ENCODE measurements at regions not wholly inside any gene's neighbourhood (a gene's known extent, or its start where the extent isn't known, plus 50 kb on each side); places are given as distances from the start of the nearest gene placed in this dataset.
"Not testable (repeated sequence)": the region's sequence is repeated elsewhere in the genome, so short reads cannot be mapped to it uniquely, and the experiment has no call there.

DNA sequence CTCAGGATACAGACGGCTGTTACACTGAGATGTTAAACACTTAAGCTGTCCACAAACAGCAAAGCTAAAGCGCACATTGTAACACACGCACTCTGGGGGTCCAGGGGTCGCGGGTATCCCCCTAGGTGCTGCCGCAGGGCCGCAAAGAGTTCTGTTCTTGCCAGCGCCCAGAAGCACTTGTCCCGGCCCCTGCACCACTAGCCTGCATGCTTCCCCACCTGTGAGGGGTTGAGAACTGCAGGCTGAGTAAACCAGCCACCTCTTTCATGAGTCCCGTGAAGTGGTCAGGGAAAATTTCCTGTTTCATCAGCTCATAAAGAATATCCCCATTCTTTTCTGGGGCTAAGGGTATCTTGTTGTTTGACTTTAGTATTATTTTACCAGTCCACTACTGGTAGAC, 154.4 kb upstream of the FBXL17 start:
- H3K4me3 Mint-ChIP-seq, result no peak overlapping the region
- DNase-seq, result no peak
- ChIA-PET CTCF (no interaction called here), POLR2A (no interaction called here)
- peaks cover 4% of the 10 kb centered on the region for H3K27me3 Mint-ChIP-seq
- no peaks in the 10 kb centered on the region for H3K36me3 Mint-ChIP-seq
- no peaks in the 10 kb centered on the region for H3K9me3 Mint-ChIP-seq
- H3K27ac Mint-ChIP-seq, result no peak overlapping the region
- no peaks in the 10 kb centered on the region for H3K4me1 Mint-ChIP-seq (ENCODE audit: low read depth)
- intact Hi-C loops (cut with micrococcal nuclease), result no loop called here

DNA sequence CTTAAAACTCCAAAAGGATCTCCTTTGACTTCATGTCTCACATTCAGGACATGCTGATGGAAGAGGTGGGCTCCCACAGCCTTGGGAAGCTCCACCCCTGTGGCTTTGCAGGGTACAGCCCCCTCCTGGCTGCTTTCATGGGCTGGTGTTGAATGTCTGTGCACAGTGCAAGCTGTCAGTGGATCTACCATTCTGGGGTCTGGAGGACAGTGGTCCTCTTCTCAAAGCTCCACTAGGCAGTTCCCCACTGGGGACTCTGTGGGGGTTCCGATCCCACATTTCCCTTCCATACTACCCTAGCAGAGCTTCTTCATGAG, 150.2 kb upstream of the FBXL17 start:
- DNase-seq; intact Hi-C loops (cut with micrococcal nuclease); POLR2A ChIA-PET: not testable (repeated sequence)

DNA sequence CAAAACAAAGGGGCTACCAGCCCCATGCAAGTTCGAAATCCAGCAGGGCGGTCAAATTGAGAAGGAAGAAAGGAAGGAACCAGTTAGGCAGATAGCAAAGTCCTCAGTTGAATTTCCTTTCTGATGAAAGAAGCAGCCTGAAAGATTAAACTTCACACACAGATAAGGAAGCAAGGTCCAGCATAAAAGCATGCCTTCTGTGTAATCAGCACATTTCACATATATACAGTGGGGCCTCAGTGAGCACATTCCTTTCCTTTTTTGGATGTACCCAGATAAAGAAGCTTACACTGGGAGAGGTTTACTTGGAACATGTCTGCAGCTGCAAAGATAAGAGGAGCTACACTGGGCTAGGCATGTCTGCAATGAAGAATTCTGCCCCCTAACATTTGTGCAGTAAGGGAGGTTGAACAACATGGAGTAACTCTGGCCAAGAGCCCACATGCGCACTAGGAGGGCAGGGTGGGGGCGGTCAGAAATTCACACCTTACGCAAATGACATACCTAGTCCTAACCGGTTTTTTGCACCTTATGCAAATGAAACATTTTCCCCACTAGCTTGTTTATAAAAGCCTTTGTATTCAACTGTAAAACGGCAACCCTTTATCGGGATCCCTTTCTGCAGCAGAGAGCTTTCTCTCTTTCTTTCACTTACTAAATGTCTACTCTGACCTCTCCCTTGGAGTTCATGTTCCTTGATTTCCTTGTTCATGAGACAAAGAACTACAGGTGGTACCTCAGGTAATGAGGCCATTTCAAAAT, 149.7 kb upstream of the FBXL17 start:
- Mint-ChIP-seq H3K4me3 (no peak overlapping the region), H3K27ac (no peak overlapping the region), H3K36me3 (no peaks in the 10 kb centered on the region), H3K4me1 (ENCODE audit: low read depth) (no peaks in the 10 kb centered on the region), H3K27me3 (peaks cover 14% of the 10 kb centered on the region), H3K9me3 (peaks cover 8% of the 10 kb centered on the region)
- DNase-seq, result no peak
- ChIA-PET POLR2A (no interaction called here), CTCF (no interaction called here)
- intact Hi-C loops (cut with micrococcal nuclease), result no loop called here

More for the DNA sequence above, 150.2 kb upstream of the FBXL17 start:
- CTCF ChIA-PET; H3K36me3 Mint-ChIP-seq; H3K9me3 Mint-ChIP-seq; H3K27ac Mint-ChIP-seq; H3K4me3 Mint-ChIP-seq; H3K4me1 Mint-ChIP-seq (ENCODE audit: low read depth): not testable (repeated sequence)
- H3K27me3 Mint-ChIP-seq, result peaks cover 14% of the 10 kb centered on the region

DNA sequence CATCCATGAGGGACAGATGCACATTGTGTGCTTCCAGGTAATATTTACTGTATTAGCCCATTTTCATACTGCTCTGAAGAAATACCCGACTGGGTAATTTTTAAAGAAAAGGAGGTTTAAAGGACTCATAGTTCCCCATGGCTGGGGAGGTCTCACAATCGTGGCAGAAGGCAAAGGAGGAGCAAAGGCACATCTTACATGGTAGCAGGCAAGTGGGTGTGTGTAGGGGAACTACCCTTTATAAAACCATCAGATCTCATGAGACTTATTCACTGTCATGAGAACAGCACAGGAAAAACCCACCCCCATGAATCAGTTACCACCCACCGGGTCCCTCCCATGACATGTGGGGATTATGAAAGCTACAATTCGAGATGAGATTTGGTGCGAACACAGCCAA, 148.8 kb upstream of the FBXL17 start:
- intact Hi-C loops (cut with micrococcal nuclease), result no loop called here
- H3K27ac Mint-ChIP-seq, result no peak overlapping the region
- DNase-seq, result no peak
- peaks cover 16% of the 10 kb centered on the region for H3K27me3 Mint-ChIP-seq
- POLR2A ChIA-PET, result no interaction called here
- peaks cover 5% of the 10 kb centered on the region for H3K36me3 Mint-ChIP-seq
- no peaks in the 10 kb centered on the region for H3K4me1 Mint-ChIP-seq (ENCODE audit: low read depth)
- H3K9me3 Mint-ChIP-seq, result peaks cover 16% of the 10 kb centered on the region
- H3K4me3 Mint-ChIP-seq, result no peak overlapping the region
- CTCF ChIA-PET, result no interaction called here

DNA sequence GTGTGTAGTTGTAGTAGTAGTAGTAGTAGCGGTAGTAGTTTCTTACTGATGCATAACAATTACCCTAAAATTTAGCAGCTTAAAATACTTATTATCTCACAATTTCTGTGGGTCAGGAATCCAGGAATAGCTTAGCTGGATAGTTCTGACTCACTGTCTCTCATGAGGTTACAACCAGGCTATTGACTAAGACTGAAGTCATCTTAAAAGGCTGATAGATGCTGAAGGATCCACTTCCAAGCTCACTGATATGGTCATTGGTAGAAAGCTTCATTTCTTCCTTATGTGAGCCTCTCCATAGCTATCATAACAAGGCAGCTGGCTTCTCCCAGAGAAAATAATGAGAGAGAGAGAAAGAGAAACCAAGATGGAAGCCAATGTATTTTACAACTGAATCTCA, 147.5 kb upstream of the FBXL17 start:
- Mint-ChIP-seq H3K4me3 (no peak overlapping the region), H3K9me3 (peaks cover 18% of the 10 kb centered on the region), H3K27me3 (peaks cover 16% of the 10 kb centered on the region), H3K36me3 (peaks cover 5% of the 10 kb centered on the region), H3K27ac (no peak overlapping the region), H3K4me1 (ENCODE audit: low read depth) (no peaks in the 10 kb centered on the region)
- POLR2A ChIA-PET, result no interaction called here
- intact Hi-C loops (cut with micrococcal nuclease), result no loop called here
- CTCF ChIA-PET, result no interaction called here
- no peak for DNase-seq

DNA sequence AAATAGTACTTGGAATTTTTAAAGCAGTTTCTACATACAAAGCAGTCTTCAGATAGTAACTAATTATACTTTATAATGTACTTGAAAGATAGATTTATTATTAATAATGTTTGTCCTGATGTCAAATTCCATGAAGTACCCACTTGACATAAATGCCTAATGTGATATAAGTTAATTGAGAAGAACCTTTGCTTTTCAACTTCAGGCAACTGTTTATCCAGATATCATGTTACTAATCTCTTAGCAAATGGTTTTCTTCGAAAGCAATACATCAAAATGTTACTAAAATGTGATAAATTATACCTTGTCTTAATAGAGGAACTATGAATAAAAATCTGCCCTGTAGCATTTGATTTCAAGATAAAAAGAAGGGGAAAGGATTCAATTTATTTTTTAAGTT, 146.8 kb upstream of the FBXL17 start:
- H3K36me3 Mint-ChIP-seq, result peaks cover 5% of the 10 kb centered on the region
- ChIA-PET POLR2A (no interaction called here), CTCF (no interaction called here)
- no peaks in the 10 kb centered on the region for H3K4me1 Mint-ChIP-seq (ENCODE audit: low read depth)
- peaks cover 18% of the 10 kb centered on the region for H3K9me3 Mint-ChIP-seq
- peaks cover 19% of the 10 kb centered on the region for H3K27me3 Mint-ChIP-seq
- no peak overlapping the region for H3K4me3 Mint-ChIP-seq
- DNase-seq, result no peak
- H3K27ac Mint-ChIP-seq, result no peak overlapping the region
- intact Hi-C loops (cut with micrococcal nuclease), result no loop called here

DNA sequence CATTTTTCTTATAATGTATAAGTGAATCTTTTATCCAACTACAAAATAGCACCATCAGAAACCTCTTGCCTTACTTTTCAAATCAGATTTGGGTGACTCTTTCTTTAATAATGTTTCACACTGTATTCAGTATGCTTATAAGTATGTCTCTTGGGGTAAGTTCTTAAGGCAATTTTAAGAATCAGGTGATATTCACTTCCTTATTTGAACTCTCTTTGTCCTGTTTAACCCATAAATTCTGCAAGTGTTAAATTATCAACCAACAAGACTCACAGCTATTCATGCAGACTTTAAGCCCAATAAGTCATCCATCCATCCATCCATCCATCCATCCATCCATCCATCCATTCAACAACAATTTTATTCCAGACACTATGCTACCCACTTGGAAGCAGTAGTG, 142.7 kb upstream of the FBXL17 start:
- Mint-ChIP-seq H3K27me3 (peaks cover 16% of the 10 kb centered on the region), H3K27ac (no peak overlapping the region), H3K9me3 (peaks cover 18% of the 10 kb centered on the region), H3K4me3 (no peak overlapping the region), H3K36me3 (peaks cover 5% of the 10 kb centered on the region), H3K4me1 (ENCODE audit: low read depth) (no peaks in the 10 kb centered on the region)
- ChIA-PET POLR2A (no interaction called here), CTCF (interaction anchor here (1.9 kb wide), 1 partner anchor 264 kb away, joined by 5 read pairs; no protein-coding TSS in a partner anchor)
- DNase-seq, result no peak
- intact Hi-C loops (cut with micrococcal nuclease), result loop anchor here (5.0 kb wide), 2 partner anchors 953 to 1163 kb away; partner anchors contain the start of gene MAN2A1

DNA sequence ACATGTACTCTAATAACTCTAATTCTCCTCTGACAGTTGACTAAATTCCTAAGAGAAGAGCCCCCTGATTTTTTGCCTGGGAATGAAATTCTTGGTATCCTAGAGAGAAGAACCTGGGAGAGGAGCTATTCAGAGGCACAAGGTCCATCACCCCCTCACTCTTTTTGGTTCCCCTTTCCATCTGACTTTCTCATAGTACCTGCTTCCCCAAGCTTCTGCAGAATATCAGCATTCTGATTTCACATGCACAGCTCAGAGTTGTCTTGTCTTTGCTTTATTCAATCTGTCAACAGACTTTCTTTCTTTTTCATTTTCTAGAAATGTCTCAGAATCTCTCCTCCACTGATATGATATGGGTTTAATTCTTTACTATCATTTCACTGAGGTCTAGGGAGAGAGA, 141.5 kb upstream of the FBXL17 start:
- no peak overlapping the region for H3K4me3 Mint-ChIP-seq
- H3K27ac Mint-ChIP-seq, result no peak overlapping the region
- H3K36me3 Mint-ChIP-seq, result peaks cover 5% of the 10 kb centered on the region
- intact Hi-C loops (cut with micrococcal nuclease), result loop anchor here (5.0 kb wide), 2 partner anchors 954 to 1164 kb away; partner anchors contain the start of gene MAN2A1
- POLR2A ChIA-PET, result no interaction called here
- no peak for DNase-seq
- peaks cover 18% of the 10 kb centered on the region for H3K9me3 Mint-ChIP-seq
- no peaks in the 10 kb centered on the region for H3K4me1 Mint-ChIP-seq (ENCODE audit: low read depth)
- peaks cover 9% of the 10 kb centered on the region for H3K27me3 Mint-ChIP-seq
- CTCF ChIA-PET, result interaction anchor here (0.6 to 1.9 kb wide), 2 partner anchors 263 to 505 kb away, joined by 3 to 5 read pairs; no protein-coding TSS in a partner anchor

DNA sequence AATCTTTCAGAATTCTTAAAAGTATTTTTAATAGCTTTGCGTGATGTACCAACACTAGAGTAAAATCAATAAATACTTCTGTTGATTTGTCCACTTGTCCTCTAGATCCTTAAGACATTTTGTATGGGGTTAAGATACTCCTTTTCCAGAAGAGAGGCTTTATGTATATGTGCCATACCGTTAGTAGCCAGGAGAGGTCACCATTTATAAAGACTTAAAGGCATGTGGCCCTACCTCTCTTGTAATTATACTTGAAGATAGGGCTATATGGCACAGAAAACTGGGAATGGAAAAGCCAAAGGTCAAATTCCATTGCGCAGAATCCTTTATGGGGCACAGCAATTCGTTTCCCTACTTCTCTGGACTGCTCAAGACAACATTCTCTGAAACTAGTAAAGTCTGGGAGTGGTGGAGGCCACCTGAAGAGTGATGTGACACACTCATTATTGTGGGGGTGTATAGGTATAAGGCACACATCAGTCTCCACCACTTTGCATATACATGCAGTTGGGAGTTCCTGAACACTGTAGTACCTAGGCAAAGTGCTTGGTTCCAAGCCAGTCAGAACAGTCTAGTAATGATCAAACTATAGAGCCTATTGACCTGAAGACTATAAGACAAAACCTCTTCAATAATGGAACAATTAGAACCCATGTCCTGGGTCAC, 140.1 kb upstream of the FBXL17 start:
- Mint-ChIP-seq H3K27ac (no peak overlapping the region), H3K36me3 (peaks cover 5% of the 10 kb centered on the region), H3K4me3 (no peak overlapping the region), H3K27me3 (peaks cover 5% of the 10 kb centered on the region), H3K9me3 (peaks cover 13% of the 10 kb centered on the region), H3K4me1 (ENCODE audit: low read depth) (no peaks in the 10 kb centered on the region)
- intact Hi-C loops (cut with micrococcal nuclease), result loop anchor here (5.0 kb wide), 2 partner anchors 955 to 1165 kb away; partner anchors contain the start of gene MAN2A1
- ChIA-PET CTCF (no interaction called here), POLR2A (no interaction called here)
- DNase-seq, result no peak

DNA sequence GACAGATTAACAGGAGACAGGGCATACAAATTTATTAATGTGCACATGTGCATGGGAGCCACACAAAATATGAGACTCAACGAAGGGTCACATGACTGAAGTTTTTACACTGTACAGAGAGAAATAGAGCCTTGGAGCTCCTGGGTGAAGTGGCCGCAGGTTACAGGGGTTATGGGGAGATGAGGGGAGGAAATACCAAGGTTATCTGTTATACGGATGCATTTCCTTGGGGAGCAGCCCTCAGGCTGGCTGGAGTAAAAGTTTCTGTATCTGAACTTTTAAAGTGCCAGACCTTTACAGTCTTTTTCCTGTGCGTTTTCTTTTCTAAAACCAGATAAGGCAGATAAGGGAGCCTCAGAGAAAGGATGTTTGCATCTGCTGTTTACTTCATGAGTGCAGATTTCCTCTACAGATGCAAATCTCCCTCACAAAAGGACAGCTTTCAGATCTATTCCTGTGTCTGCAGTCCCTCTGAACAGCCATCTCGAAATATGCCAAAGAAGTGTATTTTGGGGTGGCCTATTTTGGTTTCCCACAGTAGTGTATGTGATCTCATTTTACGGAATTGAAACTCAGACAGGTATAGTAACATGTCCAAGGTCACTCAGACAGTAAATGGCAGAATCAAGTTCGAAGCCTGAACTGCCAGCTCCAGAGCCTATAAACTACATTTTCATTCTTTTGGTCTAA, 139.3 kb upstream of the FBXL17 start:
- peaks cover 6% of the 10 kb centered on the region for H3K9me3 Mint-ChIP-seq
- ChIA-PET CTCF (no interaction called here), POLR2A (no interaction called here)

DNA sequence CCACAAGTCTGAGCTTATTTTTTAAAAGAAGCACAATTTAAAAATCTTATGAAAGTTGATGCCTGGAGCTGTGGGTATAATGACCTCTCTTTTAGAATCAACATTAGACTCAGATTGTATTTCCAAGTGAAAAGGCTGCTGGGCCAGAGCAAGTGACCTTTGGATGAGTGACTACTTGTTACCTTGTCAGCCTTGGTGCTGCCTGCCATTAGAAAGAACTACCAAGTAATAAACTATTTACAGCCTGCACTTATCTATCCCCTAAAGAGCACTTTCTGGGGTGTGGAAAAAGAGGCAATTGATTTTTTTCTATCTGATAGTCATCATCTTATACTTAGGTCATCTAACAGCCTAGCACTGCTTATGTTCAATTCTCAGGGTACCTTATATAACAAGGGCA, 134.9 kb upstream of the FBXL17 start:
- Mint-ChIP-seq H3K9me3 (no peaks in the 10 kb centered on the region), H3K27me3 (peaks cover 4% of the 10 kb centered on the region), H3K4me3 (no peak overlapping the region), H3K36me3 (no peaks in the 10 kb centered on the region), H3K4me1 (ENCODE audit: low read depth) (no peaks in the 10 kb centered on the region), H3K27ac (no peak overlapping the region)
- no peak for DNase-seq
- POLR2A ChIA-PET, result no interaction called here
- CTCF ChIA-PET, result no interaction called here
- intact Hi-C loops (cut with micrococcal nuclease), result no loop called here

More for the DNA sequence above, 139.3 kb upstream of the FBXL17 start:
- Mint-ChIP-seq H3K4me1 (ENCODE audit: low read depth) (no peaks in the 10 kb centered on the region), H3K27ac (no peak overlapping the region), H3K36me3 (peaks cover 1% of the 10 kb centered on the region), H3K27me3 (peaks cover 2% of the 10 kb centered on the region), H3K4me3 (no peak overlapping the region)
- no peak for DNase-seq
- intact Hi-C loops (cut with micrococcal nuclease), result loop anchor here (5.0 kb wide), 2 partner anchors 956 to 1166 kb away; partner anchors contain the start of gene MAN2A1

DNA sequence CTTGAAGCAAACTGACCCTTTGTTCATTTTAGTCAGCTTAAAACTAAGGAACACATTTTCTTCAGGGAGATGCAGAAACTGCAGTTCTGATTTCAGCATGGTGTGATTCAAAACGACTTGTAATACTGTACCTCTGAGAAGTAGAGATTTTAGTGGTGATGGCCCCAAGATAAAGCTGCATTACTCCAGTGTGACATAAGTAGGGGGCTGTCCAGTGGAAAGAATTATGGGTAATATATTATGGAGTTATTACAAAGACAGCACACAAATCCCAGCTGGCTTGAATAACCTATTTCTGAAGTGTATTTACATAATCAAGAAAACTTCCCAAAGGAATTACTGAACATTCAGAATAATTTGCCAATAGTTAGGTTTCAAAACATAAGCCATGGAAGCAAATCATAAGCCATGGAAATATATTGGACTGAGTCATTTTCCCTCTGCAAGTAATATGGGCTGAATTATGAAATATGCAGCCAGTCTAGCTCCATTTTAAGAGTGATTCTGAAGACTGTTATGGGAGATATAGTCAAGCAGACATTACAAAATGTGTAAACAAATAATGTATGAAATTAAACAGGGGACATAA, 133.7 kb upstream of the FBXL17 start:
- H3K27me3 Mint-ChIP-seq, result peaks cover 6% of the 10 kb centered on the region
- no peaks in the 10 kb centered on the region for H3K9me3 Mint-ChIP-seq
- no peak overlapping the region for H3K4me3 Mint-ChIP-seq
- H3K27ac Mint-ChIP-seq, result no peak overlapping the region
- no peaks in the 10 kb centered on the region for H3K4me1 Mint-ChIP-seq (ENCODE audit: low read depth)
- no peak for DNase-seq
- intact Hi-C loops (cut with micrococcal nuclease), result no loop called here
- ChIA-PET POLR2A (no interaction called here), CTCF (no interaction called here)
- no peaks in the 10 kb centered on the region for H3K36me3 Mint-ChIP-seq
